ENCODE measurements at regions not wholly inside any gene's neighbourhood (a gene's known extent, or its start where the extent isn't known, plus 50 kb on each side); places are given as distances from the start of the nearest gene placed in this dataset.

DNA sequence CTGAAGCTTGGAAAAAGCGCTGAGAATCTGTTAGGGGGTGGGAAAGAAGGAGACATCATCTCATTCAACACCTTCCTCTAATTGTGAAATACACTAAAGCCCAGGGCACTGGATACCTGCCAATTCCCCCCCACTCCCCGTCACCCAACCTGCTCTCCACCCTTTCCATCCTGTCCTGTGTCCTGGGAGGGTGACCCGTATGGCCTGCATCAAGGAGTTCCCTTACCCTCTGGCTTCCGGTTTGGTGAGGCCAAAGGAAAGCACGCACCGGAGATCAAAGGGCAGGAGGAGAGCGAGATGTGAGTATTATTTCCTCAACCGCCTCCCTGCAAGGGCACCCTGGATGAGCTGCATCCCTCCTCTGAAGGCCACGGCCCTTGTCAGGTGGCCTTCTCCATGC lies 65.0 kb upstream of the PTPRJ start:
- DNase-seq = peak; percentile 33
- no peaks in the 10 kb centered on the region for H3K27me3 ChIP-seq (ENCODE audit: insufficient read depth)
- H3K9me2 ChIP-seq = no peaks in the 10 kb centered on the region
- H3K9ac ChIP-seq = no peak overlapping the region
- H2AFZ ChIP-seq (ENCODE audit: low read depth) = no peak overlapping the region
- H3K4me2 ChIP-seq = no peak overlapping the region
- no peaks in the 10 kb centered on the region for H3K79me2 ChIP-seq (ENCODE audit: insufficient read depth)
- no peak for TF ChIP-seq NFIC (IDR thresholded peaks at IDR 0.05; ENCODE audit: borderline replicate concordance)
- no peak for TF ChIP-seq FOSL2 (IDR thresholded peaks at IDR 0.05; ENCODE audit: borderline replicate concordance, low read depth)
- no peak for TF ChIP-seq SMC3 (IDR thresholded peaks at IDR 0.05; ENCODE audit: low read depth, low read length)
- TF ChIP-seq CHD2 (IDR thresholded peaks at IDR 0.05; ENCODE audit: low read length, partially characterized antibody) = no peak
- TF ChIP-seq USF2 (IDR thresholded peaks at IDR 0.05; ENCODE audit: borderline replicate concordance, low read depth, low read length) = no peak
- no peak for TF ChIP-seq TAF1 (IDR thresholded peaks at IDR 0.05; ENCODE audit: borderline replicate concordance, low read depth, low read length)
- no peak for TF ChIP-seq JUND (IDR thresholded peaks at IDR 0.05)
- no peak for TF ChIP-seq ELF1 (IDR thresholded peaks at IDR 0.05)
- no peak for TF ChIP-seq NRF1 (IDR thresholded peaks at IDR 0.05; ENCODE audit: low read depth, low read length)
- no peak for TF ChIP-seq GABPA (IDR thresholded peaks at IDR 0.05; ENCODE audit: low read depth)
- TF ChIP-seq USF1 (IDR thresholded peaks at IDR 0.05; ENCODE audit: borderline replicate concordance, low read depth) = no peak
- no peak for TF ChIP-seq YY1 (IDR thresholded peaks at IDR 0.05; ENCODE audit: low read depth)
- H3K36me3 ChIP-seq (replicated peaks in 1 of 2; ENCODE audit: control insufficient read depth in 1 of 2, insufficient read depth in 2 of 2, low read length in 1 of 2) = no peaks in the 10 kb centered on the region
- ChIA-PET POLR2A (no interaction called here), CTCF (interaction anchor here (1.2 to 5.0 kb wide), 4 partner anchors 17 to 195 kb away, joined by 4 to 28 read pairs (median 7); no protein-coding TSS in a partner anchor)
- peaks cover 35 to 46% of the 10 kb centered on the region in 2 experiments for H3K4me1 ChIP-seq (ENCODE audit: control insufficient read depth in 1 of 2, insufficient read depth in 2 of 2, low read depth in 1 of 2, low read length in 1 of 2)
- H3F3A ChIP-seq (replicated peaks; ENCODE audit: insufficient read depth) = peaks cover 35% of the 10 kb centered on the region
- H3K4me3 ChIP-seq (ENCODE audit: low read depth in 2 of 2, low read length in 1 of 2) = no peak overlapping the region
- 87% methylated on average over 9 of the region's 9 CpGs for WGBS (ENCODE audit: low lambda C conversion rate)
- H3K9me3 ChIP-seq = no peaks in the 10 kb centered on the region
- H4K20me1 ChIP-seq (ENCODE audit: insufficient read depth) = no peaks in the 10 kb centered on the region
- H3K27ac ChIP-seq (ENCODE audit: low read depth in 2 of 2, low read length in 1 of 2) = peak overlapping the region in 1 of 2 experiments; percentile 80; a peak in 2 of 4 replicates

DNA sequence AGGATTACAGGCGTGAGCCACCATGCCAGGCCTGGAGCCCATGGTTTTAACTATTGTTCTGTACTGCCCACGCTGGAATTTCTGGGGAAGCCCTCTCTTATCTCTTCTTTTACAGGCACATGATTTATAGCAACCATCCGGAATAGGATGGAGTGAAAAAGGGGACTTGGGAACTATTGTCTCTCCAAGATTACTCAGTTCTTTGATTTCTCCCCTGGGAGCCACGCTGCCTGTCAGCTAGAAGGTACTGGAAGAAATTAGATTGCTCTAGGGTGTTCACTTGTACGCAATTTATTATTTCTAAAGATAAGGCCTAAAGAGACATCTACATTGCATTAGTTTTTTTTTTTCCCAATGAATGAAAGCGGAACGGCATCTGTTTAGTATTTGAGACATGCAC lies 65.6 kb upstream of the PTPRJ start:
- Histone ChIP-seq H3K9me3 (no peaks in the 10 kb centered on the region), H3K4me1 (ENCODE audit: control insufficient read depth in 1 of 2, insufficient read depth in 2 of 2, low read depth in 1 of 2, low read length in 1 of 2) (peaks cover 35 to 46% of the 10 kb centered on the region in 2 experiments), H3K27ac (ENCODE audit: low read depth in 2 of 2, low read length in 1 of 2) (peak overlapping the region in 1 of 2 experiments; percentile 80; a peak in 2 of 4 replicates), H3F3A (replicated peaks; ENCODE audit: insufficient read depth) (peaks cover 35% of the 10 kb centered on the region), H3K36me3 (replicated peaks in 1 of 2; ENCODE audit: control insufficient read depth in 1 of 2, insufficient read depth in 2 of 2, low read length in 1 of 2) (no peaks in the 10 kb centered on the region), H2AFZ (ENCODE audit: low read depth) (no peak overlapping the region), H3K4me3 (ENCODE audit: low read depth in 2 of 2, low read length in 1 of 2) (no peak overlapping the region), H4K20me1 (ENCODE audit: insufficient read depth) (no peaks in the 10 kb centered on the region), H3K9ac (no peak overlapping the region), H3K9me2 (no peaks in the 10 kb centered on the region), H3K27me3 (ENCODE audit: insufficient read depth) (no peaks in the 10 kb centered on the region), H3K79me2 (ENCODE audit: insufficient read depth) (no peaks in the 10 kb centered on the region), H3K4me2 (no peak overlapping the region)
- ChIA-PET CTCF (interaction anchor here (1.4 to 5.0 kb wide), 3 partner anchors 20 to 196 kb away, joined by 4 to 28 read pairs (median 10); no protein-coding TSS in a partner anchor), POLR2A (no interaction called here)
- TF ChIP-seq MEF2A (IDR thresholded peaks at IDR 0.05; ENCODE audit: borderline replicate concordance, low read depth) = no peak
- peak; percentile 45; the same call in 1 of the 2 replicates for TF ChIP-seq RCOR1 (IDR thresholded peaks at IDR 0.05; ENCODE audit: low read length)
- TF ChIP-seq, protein P1, sequence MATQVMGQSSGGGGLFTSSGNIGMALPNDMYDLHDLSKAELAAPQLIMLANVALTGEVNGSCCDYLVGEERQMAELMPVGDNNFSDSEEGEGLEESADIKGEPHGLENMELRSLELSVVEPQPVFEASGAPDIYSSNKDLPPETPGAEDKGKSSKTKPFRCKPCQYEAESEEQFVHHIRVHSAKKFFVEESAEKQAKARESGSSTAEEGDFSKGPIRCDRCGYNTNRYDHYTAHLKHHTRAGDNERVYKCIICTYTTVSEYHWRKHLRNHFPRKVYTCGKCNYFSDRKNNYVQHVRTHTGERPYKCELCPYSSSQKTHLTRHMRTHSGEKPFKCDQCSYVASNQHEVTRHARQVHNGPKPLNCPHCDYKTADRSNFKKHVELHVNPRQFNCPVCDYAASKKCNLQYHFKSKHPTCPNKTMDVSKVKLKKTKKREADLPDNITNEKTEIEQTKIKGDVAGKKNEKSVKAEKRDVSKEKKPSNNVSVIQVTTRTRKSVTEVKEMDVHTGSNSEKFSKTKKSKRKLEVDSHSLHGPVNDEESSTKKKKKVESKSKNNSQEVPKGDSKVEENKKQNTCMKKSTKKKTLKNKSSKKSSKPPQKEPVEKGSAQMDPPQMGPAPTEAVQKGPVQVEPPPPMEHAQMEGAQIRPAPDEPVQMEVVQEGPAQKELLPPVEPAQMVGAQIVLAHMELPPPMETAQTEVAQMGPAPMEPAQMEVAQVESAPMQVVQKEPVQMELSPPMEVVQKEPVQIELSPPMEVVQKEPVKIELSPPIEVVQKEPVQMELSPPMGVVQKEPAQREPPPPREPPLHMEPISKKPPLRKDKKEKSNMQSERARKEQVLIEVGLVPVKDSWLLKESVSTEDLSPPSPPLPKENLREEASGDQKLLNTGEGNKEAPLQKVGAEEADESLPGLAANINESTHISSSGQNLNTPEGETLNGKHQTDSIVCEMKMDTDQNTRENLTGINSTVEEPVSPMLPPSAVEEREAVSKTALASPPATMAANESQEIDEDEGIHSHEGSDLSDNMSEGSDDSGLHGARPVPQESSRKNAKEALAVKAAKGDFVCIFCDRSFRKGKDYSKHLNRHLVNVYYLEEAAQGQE (IDR thresholded peaks at IDR 0.05; ENCODE audit: low read depth, low read length) = no peak
- TF ChIP-seq NRF1 (IDR thresholded peaks at IDR 0.05; ENCODE audit: low read depth, low read length) = no peak
- no peak for TF ChIP-seq SMC3 (IDR thresholded peaks at IDR 0.05; ENCODE audit: low read depth, low read length)
- TF ChIP-seq TAF1 (IDR thresholded peaks at IDR 0.05; ENCODE audit: borderline replicate concordance, low read depth, low read length) = no peak
- TF ChIP-seq POLR2AphosphoS5 (IDR thresholded peaks at IDR 0.05; ENCODE audit: low read depth, low read length) = no peak
- peak in 1 of 2 experiments; percentile 87; a peak in 2 of 4 replicates for TF ChIP-seq EP300 (IDR thresholded peaks at IDR 0.05; ENCODE audit: borderline replicate concordance in 1 of 2, low read depth in 1 of 2, low read length in 1 of 2)
- TF ChIP-seq GATA2 (CRISPR knock-in tag; IDR thresholded peaks at IDR 0.05) = peak; percentile 76; the same call in 1 of the 2 replicates
- TF ChIP-seq MXI1 (IDR thresholded peaks at IDR 0.05; ENCODE audit: low read depth, low read length) = peak; percentile 42; the same call in 1 of the 2 replicates
- DNase-seq = peak; percentile 41
- 75% methylated on average over 7 of the region's 7 CpGs for WGBS (ENCODE audit: low lambda C conversion rate)
